ENCODE measurements at regions not wholly inside any gene's neighbourhood (a gene's known extent, or its start where the extent isn't known, plus 50 kb on each side); places are given as distances from the start of the nearest gene placed in this dataset.

DNA sequence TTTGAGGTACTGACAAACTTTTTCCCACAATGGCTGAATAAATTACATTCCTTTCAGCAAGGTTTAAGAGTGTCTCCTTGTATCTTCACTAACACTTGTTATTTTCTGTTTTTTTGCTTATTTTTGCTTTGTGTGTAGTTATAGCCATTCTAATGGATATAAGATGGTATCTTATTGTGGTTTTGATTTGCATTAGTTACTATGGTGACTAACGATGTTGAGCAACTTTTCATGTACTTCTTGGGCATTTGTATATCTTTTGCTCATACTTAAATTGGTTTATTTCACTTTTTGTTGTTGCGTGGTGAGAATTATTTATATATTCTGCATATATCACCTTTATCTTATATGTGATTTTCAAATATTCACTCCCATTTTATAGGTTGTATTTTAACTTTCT, 79.9 kb upstream of the FSIP2 start:
- no peak overlapping the region for H3K4me3 Mint-ChIP-seq
- H3K27me3 Mint-ChIP-seq (ENCODE audit: low read depth): no peaks in the 10 kb centered on the region
- H3K4me1 Mint-ChIP-seq: peaks cover 4% of the 10 kb centered on the region
- H3K36me3 Mint-ChIP-seq: no peaks in the 10 kb centered on the region
- ChIA-PET CTCF (no interaction called here), POLR2A (no interaction called here)
- DNase-seq (ENCODE audit: low spot score) (no peak), ATAC-seq (no peak)
- H3K9me3 Mint-ChIP-seq: no peaks in the 10 kb centered on the region
- no peak for TF ChIP-seq ZNF121 (CRISPR knock-in tag; IDR thresholded peaks at IDR 0.05)
- TF ChIP-seq, protein P1, sequence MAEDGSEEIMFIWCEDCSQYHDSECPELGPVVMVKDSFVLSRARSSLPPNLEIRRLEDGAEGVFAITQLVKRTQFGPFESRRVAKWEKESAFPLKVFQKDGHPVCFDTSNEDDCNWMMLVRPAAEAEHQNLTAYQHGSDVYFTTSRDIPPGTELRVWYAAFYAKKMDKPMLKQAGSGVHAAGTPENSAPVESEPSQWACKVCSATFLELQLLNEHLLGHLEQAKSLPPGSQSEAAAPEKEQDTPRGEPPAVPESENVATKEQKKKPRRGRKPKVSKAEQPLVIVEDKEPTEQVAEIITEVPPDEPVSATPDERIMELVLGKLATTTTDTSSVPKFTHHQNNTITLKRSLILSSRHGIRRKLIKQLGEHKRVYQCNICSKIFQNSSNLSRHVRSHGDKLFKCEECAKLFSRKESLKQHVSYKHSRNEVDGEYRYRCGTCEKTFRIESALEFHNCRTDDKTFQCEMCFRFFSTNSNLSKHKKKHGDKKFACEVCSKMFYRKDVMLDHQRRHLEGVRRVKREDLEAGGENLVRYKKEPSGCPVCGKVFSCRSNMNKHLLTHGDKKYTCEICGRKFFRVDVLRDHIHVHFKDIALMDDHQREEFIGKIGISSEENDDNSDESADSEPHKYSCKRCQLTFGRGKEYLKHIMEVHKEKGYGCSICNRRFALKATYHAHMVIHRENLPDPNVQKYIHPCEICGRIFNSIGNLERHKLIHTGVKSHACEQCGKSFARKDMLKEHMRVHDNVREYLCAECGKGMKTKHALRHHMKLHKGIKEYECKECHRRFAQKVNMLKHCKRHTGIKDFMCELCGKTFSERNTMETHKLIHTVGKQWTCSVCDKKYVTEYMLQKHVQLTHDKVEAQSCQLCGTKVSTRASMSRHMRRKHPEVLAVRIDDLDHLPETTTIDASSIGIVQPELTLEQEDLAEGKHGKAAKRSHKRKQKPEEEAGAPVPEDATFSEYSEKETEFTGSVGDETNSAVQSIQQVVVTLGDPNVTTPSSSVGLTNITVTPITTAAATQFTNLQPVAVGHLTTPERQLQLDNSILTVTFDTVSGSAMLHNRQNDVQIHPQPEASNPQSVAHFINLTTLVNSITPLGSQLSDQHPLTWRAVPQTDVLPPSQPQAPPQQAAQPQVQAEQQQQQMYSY (CRISPR knock-in tag; IDR thresholded peaks at IDR 0.05): no peak
- TF ChIP-seq NFYB (CRISPR knock-in tag; conservative IDR thresholded peaks at IDR 0.05; ENCODE audit: low read depth): no peak
- TF ChIP-seq RELA (CRISPR knock-in tag; IDR thresholded peaks at IDR 0.05; ENCODE audit: borderline replicate concordance): no peak
- no peak for TF ChIP-seq NFE2L1 (CRISPR knock-in tag; IDR thresholded peaks at IDR 0.05)
- peak overlapping the region; percentile 17; the same call in 1 of the 2 replicates for H3K27ac Mint-ChIP-seq

DNA sequence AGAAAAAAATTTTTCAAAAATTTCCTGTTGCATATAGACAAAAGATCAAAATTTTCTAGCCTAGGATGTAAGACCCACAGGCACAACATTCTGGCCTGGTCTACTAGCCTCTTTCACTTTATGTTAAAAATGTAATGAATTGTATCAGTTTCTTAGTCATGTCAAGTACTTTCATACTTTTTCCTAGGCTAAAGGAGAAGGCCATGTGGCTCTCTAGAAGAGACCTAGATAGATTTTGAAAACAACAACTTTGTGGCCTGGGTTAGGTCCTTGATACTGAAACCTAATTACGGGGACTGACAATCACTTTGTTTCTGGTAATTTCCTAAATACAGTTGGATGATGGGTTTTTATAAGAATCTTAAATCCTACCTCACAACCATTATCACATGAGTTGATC, 74.8 kb upstream of the FSIP2 start:
- ATAC-seq (no peak), DNase-seq (ENCODE audit: low spot score) (no peak)
- CTCF ChIA-PET: interaction anchor here (0.6 kb wide), 1 partner anchor 75 kb away, joined by 3 read pairs; no protein-coding TSS in a partner anchor
- TF ChIP-seq NFATC4 (CRISPR knock-in tag; IDR thresholded peaks at IDR 0.05): no peak
- TF ChIP-seq, protein P2, sequence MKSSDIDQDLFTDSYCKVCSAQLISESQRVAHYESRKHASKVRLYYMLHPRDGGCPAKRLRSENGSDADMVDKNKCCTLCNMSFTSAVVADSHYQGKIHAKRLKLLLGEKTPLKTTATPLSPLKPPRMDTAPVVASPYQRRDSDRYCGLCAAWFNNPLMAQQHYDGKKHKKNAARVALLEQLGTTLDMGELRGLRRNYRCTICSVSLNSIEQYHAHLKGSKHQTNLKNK (CRISPR knock-in tag; IDR thresholded peaks at IDR 0.05): no peak
- Mint-ChIP-seq H3K36me3 (no peaks in the 10 kb centered on the region), H3K4me1 (peaks cover 7% of the 10 kb centered on the region), H3K9me3 (no peaks in the 10 kb centered on the region), H3K4me3 (no peak overlapping the region), H3K27me3 (ENCODE audit: low read depth) (no peaks in the 10 kb centered on the region), H3K27ac (no peak overlapping the region)
- POLR2A ChIA-PET: no interaction called here

DNA sequence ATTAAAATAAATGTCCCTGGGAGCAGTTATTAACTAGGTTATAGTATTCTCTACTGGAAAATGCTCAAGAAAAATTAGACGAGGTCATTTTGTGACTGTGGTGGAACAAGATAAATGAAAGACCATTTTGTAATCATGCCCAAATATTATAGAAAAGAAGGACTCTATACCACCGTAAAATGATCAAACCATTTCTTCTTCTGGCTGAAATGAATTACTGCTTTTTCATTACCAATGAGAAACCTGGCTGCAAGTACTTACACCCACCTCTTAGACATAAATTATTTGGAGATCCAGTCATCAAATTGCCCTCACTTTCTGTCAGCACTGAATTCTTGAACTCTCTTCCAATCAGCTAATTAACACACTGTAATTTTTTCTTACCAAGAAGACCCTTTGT, 74.2 kb upstream of the FSIP2 start:
- Mint-ChIP-seq H3K27ac (no peak overlapping the region), H3K27me3 (ENCODE audit: low read depth) (no peaks in the 10 kb centered on the region)
- ATAC-seq: no peak

More for the DNA sequence above, 74.2 kb upstream of the FSIP2 start:
- Mint-ChIP-seq H3K36me3 (no peaks in the 10 kb centered on the region), H3K9me3 (no peaks in the 10 kb centered on the region), H3K4me3 (no peak overlapping the region), H3K4me1 (peaks cover 8% of the 10 kb centered on the region)
- TF ChIP-seq, protein P3, sequence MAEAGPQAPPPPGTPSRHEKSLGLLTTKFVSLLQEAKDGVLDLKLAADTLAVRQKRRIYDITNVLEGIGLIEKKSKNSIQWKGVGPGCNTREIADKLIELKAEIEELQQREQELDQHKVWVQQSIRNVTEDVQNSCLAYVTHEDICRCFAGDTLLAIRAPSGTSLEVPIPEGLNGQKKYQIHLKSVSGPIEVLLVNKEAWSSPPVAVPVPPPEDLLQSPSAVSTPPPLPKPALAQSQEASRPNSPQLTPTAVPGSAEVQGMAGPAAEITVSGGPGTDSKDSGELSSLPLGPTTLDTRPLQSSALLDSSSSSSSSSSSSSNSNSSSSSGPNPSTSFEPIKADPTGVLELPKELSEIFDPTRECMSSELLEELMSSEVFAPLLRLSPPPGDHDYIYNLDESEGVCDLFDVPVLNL (CRISPR knock-in tag; IDR thresholded peaks at IDR 0.05; ENCODE audit: borderline replicate concordance, low read depth): no peak
- TF ChIP-seq EMX1 (CRISPR knock-in tag; IDR thresholded peaks at IDR 0.05) (no peak), FOXP1 (CRISPR knock-in tag; IDR thresholded peaks at IDR 0.05; ENCODE audit: borderline replicate concordance) (no peak), NFE2L1 (CRISPR knock-in tag; IDR thresholded peaks at IDR 0.05) (no peak), PRRX2 (CRISPR knock-in tag; IDR thresholded peaks at IDR 0.05) (no peak), SOX15 (CRISPR knock-in tag; IDR thresholded peaks at IDR 0.05) (no peak), ETV6 (CRISPR knock-in tag; IDR thresholded peaks at IDR 0.05) (no peak), TP53 (CRISPR knock-in tag; IDR thresholded peaks at IDR 0.05) (no peak), IRF2 (CRISPR knock-in tag; IDR thresholded peaks at IDR 0.05; ENCODE audit: borderline replicate concordance, low read depth) (no peak), ZNF317 (CRISPR knock-in tag; IDR thresholded peaks at IDR 0.05; ENCODE audit: borderline replicate concordance, low read depth) (no peak), ZNF671 (CRISPR knock-in tag; IDR thresholded peaks at IDR 0.05) (no peak), RORB (CRISPR knock-in tag; IDR thresholded peaks at IDR 0.05) (no peak)
- TF ChIP-seq, protein P4, sequence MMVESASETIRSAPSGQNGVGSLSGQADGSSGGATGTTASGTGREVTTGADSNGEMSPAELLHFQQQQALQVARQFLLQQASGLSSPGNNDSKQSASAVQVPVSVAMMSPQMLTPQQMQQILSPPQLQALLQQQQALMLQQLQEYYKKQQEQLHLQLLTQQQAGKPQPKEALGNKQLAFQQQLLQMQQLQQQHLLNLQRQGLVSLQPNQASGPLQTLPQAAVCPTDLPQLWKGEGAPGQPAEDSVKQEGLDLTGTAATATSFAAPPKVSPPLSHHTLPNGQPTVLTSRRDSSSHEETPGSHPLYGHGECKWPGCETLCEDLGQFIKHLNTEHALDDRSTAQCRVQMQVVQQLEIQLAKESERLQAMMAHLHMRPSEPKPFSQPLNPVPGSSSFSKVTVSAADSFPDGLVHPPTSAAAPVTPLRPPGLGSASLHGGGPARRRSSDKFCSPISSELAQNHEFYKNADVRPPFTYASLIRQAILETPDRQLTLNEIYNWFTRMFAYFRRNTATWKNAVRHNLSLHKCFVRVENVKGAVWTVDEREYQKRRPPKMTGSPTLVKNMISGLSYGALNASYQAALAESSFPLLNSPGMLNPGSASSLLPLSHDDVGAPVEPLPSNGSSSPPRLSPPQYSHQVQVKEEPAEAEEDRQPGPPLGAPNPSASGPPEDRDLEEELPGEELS (CRISPR knock-in tag; IDR thresholded peaks at IDR 0.05): no peak
- TF ChIP-seq, protein P5, sequence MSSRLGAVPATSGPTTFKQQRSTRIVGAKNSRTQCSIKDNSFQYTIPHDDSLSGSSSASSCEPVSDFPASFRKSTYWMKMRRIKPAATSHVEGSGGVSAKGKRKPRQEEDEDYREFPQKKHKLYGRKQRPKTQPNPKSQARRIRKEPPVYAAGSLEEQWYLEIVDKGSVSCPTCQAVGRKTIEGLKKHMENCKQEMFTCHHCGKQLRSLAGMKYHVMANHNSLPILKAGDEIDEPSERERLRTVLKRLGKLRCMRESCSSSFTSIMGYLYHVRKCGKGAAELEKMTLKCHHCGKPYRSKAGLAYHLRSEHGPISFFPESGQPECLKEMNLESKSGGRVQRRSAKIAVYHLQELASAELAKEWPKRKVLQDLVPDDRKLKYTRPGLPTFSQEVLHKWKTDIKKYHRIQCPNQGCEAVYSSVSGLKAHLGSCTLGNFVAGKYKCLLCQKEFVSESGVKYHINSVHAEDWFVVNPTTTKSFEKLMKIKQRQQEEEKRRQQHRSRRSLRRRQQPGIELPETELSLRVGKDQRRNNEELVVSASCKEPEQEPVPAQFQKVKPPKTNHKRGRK (CRISPR knock-in tag; IDR thresholded peaks at IDR 0.05; ENCODE audit: borderline replicate concordance): no peak
- TF ChIP-seq, protein P6, sequence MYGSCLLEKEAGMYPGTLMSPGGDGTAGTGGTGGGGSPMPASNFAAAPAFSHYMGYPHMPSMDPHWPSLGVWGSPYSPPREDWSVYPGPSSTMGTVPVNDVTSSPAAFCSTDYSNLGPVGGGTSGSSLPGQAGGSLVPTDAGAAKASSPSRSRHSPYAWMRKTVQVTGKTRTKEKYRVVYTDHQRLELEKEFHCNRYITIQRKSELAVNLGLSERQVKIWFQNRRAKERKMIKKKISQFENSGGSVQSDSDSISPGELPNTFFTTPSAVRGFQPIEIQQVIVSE (CRISPR knock-in tag; IDR thresholded peaks at IDR 0.05; ENCODE audit: borderline replicate concordance): no peak
- TF ChIP-seq, protein P7, sequence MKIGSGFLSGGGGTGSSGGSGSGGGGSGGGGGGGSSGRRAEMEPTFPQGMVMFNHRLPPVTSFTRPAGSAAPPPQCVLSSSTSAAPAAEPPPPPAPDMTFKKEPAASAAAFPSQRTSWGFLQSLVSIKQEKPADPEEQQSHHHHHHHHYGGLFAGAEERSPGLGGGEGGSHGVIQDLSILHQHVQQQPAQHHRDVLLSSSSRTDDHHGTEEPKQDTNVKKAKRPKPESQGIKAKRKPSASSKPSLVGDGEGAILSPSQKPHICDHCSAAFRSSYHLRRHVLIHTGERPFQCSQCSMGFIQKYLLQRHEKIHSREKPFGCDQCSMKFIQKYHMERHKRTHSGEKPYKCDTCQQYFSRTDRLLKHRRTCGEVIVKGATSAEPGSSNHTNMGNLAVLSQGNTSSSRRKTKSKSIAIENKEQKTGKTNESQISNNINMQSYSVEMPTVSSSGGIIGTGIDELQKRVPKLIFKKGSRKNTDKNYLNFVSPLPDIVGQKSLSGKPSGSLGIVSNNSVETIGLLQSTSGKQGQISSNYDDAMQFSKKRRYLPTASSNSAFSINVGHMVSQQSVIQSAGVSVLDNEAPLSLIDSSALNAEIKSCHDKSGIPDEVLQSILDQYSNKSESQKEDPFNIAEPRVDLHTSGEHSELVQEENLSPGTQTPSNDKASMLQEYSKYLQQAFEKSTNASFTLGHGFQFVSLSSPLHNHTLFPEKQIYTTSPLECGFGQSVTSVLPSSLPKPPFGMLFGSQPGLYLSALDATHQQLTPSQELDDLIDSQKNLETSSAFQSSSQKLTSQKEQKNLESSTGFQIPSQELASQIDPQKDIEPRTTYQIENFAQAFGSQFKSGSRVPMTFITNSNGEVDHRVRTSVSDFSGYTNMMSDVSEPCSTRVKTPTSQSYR (CRISPR knock-in tag; IDR thresholded peaks at IDR 0.05): no peak
- CTCF ChIA-PET: no interaction called here
- POLR2A ChIA-PET: no interaction called here
- no peak for DNase-seq (ENCODE audit: low spot score)
